Fibroblast of lung (primary cell): ENCODE measurements at regions not wholly inside any gene's neighbourhood (a gene's known extent, or its start where the extent isn't known, plus 50 kb on each side); places are given as distances from the start of the nearest gene placed in this dataset.
"Not testable (repeated sequence)": the region's sequence is repeated elsewhere in the genome, so short reads cannot be mapped to it uniquely, and the experiment has no call there.

Experiments
- EZH2 ChIP-seq: IDR thresholded peaks from 2 replicates; pipeline ENCODE4 v1.5.1; 2012; ENCODE audit warnings: low read length, control low read depth, mild to moderate bottlenecking; ENCODE audit errors: missing control alignments
- TF ChIP-seq, protein P1 (sequence below), 2 donors: IDR thresholded peaks in 1 of 2; conservative IDR thresholded peaks in 1 of 2; 1 replicate in 1 of 2; 2 replicates in 1 of 2; pipeline ENCODE4 v1.5.1; 2011 to 2012; ENCODE audit warnings: low read length in 2 of 2, control low read depth in 1 of 2, inconsistent platforms in 1 of 2, low read depth in 1 of 2, mild to moderate bottlenecking in 1 of 2

DNA sequence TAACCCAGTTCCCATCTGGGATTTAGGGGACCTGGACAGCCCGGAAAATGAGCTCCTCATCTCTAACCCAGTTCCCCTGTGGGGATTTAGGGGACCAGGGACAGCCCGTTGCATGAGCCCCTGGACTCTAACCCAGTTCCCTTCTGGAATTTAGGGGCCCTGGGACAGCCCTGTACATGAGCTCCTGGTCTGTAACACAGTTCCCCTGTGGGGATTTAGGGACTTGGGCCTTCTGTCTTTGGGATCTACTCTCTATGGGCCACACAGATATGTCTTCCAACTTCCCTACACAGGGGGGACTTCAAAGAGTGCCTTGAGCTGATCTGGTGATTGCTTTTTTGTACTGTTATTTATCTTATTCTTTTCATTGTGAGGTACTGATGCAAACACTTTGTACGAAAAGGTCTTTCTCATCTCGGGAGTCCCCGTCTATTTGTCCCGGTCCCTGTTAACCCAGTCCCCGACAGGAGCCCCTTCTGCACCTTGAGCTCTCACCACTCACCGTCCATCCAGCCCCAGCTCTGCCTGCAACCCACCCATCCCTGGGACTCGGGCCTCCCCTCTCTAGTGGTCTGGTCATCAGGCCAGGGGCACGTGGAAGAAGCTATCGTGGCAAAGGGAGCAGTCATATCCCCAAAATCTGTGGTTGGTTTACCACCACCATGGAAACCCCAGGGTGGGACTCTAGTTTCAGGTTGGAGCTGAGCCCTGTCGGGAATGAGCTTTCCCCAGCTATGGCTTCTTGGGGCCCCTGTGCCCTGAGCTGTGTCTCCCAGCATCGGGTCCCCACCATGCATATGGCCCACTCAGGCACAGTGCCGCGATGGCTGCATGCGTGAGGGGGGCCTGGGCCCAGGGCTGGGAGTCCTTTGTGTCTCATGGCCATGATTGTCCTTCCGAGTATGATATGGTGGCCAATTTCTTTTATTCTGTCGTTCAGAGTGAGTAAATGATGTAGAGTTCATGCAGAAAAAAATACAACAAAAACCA is 270.4 kb upstream of the PLCXD1 start:
- TF ChIP-seq, protein P1, sequence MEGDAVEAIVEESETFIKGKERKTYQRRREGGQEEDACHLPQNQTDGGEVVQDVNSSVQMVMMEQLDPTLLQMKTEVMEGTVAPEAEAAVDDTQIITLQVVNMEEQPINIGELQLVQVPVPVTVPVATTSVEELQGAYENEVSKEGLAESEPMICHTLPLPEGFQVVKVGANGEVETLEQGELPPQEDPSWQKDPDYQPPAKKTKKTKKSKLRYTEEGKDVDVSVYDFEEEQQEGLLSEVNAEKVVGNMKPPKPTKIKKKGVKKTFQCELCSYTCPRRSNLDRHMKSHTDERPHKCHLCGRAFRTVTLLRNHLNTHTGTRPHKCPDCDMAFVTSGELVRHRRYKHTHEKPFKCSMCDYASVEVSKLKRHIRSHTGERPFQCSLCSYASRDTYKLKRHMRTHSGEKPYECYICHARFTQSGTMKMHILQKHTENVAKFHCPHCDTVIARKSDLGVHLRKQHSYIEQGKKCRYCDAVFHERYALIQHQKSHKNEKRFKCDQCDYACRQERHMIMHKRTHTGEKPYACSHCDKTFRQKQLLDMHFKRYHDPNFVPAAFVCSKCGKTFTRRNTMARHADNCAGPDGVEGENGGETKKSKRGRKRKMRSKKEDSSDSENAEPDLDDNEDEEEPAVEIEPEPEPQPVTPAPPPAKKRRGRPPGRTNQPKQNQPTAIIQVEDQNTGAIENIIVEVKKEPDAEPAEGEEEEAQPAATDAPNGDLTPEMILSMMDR (conservative IDR thresholded peaks at IDR 0.05 in 1 of 2, IDR thresholded peaks at IDR 0.05 in 1 of 2; ENCODE audit: low read depth in 1 of 2, low read length in 2 of 2), result not testable (repeated sequence)
- not testable (repeated sequence) for TF ChIP-seq EZH2
